ENCODE measurements at regions not wholly inside any gene's neighbourhood (a gene's known extent, or its start where the extent isn't known, plus 50 kb on each side); places are given as distances from the start of the nearest gene placed in this dataset.

DNA sequence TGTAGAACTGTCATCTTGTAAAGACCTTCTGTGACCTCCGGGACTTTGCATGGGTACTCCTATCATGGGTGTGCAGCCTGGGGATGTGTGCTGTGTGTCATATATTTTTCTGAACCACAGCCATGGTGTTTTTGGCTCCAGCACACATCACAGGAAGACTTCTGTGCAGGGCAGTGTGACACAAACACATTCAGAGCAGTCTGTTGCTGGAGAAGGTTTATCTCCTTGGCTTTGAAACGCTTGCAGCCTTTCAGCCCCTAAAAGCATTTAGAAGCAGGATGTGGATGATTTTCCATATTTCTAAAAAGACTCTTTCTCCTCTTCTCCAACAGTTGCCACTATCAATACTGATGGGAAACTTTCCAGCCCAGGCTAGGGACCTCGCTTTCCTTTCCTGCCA lies 221.6 kb upstream of the FOXA2 start:
- no peaks in the 10 kb centered on the region for H3K36me3 Mint-ChIP-seq
- POLR2A ChIA-PET = no interaction called here
- no peaks in the 10 kb centered on the region for H3K4me1 Mint-ChIP-seq
- Histone ChIP-seq H3K9me3 (ENCODE audit: low read length) (no peaks in the 10 kb centered on the region), H3K27me3 (ENCODE audit: insufficient read depth, low read length, poor library complexity, severe bottlenecking) (no peaks in the 10 kb centered on the region), H3K4me3 (ENCODE audit: low read length) (no peak overlapping the region), H3K4me1 (ENCODE audit: insufficient read depth, low read length) (no peaks in the 10 kb centered on the region), H3K27ac (ENCODE audit: low read depth, low read length) (no peak overlapping the region), H3K36me3 (ENCODE audit: insufficient read depth, low read length) (no peaks in the 10 kb centered on the region)
- peaks cover 0 to 15% (median 2%) of the 10 kb centered on the region in 5 donors for H3K9me3 Mint-ChIP-seq
- H3K27ac Mint-ChIP-seq = no peak overlapping the region
- DNase-seq = no peak
- CTCF ChIA-PET = no interaction called here
- no peak overlapping the region for H3K4me3 Mint-ChIP-seq
- peaks cover 0 to 1% of the 10 kb centered on the region in 2 donors for H3K27me3 Mint-ChIP-seq

DNA sequence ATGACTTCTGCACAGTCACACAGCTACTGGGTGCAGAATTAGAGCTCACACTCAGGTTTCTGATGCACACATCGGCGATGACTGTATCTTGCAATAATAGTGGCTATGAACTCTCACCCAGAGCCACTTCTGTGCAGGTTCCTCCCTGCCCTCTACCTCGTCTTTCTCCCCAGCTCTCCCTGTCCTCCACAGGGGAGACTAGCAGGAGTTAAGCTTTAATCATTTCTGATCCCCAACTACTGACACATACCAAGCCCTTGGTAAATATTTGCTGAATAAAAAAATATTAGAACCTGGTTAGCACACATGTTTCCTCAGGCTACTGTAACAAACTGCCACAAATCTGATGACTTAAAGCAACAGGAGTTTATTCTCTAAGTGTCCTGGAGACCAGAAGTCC lies 222.7 kb upstream of the FOXA2 start:
- CTCF ChIA-PET = no interaction called here
- no peak overlapping the region for H3K27ac Mint-ChIP-seq

DNA sequence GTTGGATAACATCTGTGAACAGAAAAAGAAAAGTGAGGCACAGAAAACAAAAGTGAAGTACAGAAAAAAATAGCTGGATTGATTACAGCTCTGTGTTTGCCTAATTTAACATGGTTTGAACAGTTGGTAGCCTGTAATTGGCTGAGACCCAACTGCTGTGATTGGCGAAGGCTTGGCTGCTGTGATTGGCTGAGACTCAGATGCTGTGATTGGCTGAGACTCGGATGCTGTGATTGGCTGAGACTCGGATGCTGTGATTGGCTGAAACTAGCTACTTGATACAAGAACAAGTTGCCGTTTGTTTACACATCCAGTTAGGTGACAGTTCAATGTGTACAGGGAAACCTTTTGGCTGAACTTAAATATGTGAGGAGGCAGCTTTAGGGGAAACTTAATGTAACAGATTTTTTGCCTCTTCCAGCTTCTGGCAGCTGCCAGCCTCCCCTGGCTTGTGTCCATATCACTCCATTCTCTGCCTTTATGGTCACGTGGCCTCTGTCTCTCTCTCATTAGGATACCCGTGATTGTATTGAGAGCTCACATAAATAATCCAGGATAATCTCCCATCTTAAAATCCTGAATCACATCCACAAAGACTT lies 223.4 kb upstream of the FOXA2 start:
- ChIA-PET POLR2A (no interaction called here), CTCF (no interaction called here)
- Histone ChIP-seq H3K4me3 (ENCODE audit: low read length) (no peak overlapping the region), H3K27me3 (ENCODE audit: insufficient read depth, low read length, poor library complexity, severe bottlenecking) (no peaks in the 10 kb centered on the region), H3K9me3 (ENCODE audit: low read length) (no peaks in the 10 kb centered on the region), H3K27ac (ENCODE audit: low read depth, low read length) (no peak overlapping the region), H3K4me1 (ENCODE audit: insufficient read depth, low read length) (no peaks in the 10 kb centered on the region), H3K36me3 (ENCODE audit: insufficient read depth, low read length) (no peaks in the 10 kb centered on the region)
- H3K27ac Mint-ChIP-seq = no peak overlapping the region
- peaks cover 0 to 1% of the 10 kb centered on the region in 2 donors for H3K27me3 Mint-ChIP-seq
- H3K4me3 Mint-ChIP-seq = no peak overlapping the region
- no peak for DNase-seq
- H3K9me3 Mint-ChIP-seq = peaks cover 0 to 15% (median 2%) of the 10 kb centered on the region in 5 donors
- H3K36me3 Mint-ChIP-seq = no peaks in the 10 kb centered on the region
- no peaks in the 10 kb centered on the region for H3K4me1 Mint-ChIP-seq

More for the DNA sequence above, 222.7 kb upstream of the FOXA2 start:
- no peak for DNase-seq
- Histone ChIP-seq H3K9me3 (ENCODE audit: low read length) (no peaks in the 10 kb centered on the region), H3K4me1 (ENCODE audit: insufficient read depth, low read length) (no peaks in the 10 kb centered on the region), H3K4me3 (ENCODE audit: low read length) (no peak overlapping the region), H3K27ac (ENCODE audit: low read depth, low read length) (no peak overlapping the region), H3K36me3 (ENCODE audit: insufficient read depth, low read length) (no peaks in the 10 kb centered on the region), H3K27me3 (ENCODE audit: insufficient read depth, low read length, poor library complexity, severe bottlenecking) (no peaks in the 10 kb centered on the region)
- no peaks in the 10 kb centered on the region for H3K36me3 Mint-ChIP-seq
- POLR2A ChIA-PET = no interaction called here
- H3K4me1 Mint-ChIP-seq = no peaks in the 10 kb centered on the region
- peaks cover 0 to 15% (median 2%) of the 10 kb centered on the region in 5 donors for H3K9me3 Mint-ChIP-seq
- no peak overlapping the region for H3K4me3 Mint-ChIP-seq
- H3K27me3 Mint-ChIP-seq = peaks cover 0 to 1% of the 10 kb centered on the region in 2 donors

DNA sequence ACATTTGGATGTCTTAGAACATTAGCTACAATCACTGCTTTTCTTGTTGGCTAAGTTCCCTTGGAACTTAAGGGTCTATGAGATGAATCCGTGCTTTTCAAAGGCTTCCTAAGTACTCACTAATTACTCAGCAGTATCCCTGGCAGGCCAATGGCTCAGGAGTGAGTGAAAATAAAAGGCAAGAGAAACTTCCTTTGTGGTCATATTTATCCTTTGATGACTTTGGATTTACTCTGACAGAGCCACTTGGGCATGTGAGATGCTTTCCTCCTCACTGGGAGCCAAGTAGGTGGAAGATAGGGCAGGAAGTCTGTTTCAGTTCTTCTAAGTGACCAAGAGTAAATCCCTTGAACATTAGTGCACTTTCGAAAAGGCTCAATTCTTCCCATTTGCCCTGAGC lies 224.3 kb upstream of the FOXA2 start:
- no peak overlapping the region for H3K27ac Mint-ChIP-seq
- H3K36me3 Mint-ChIP-seq = no peaks in the 10 kb centered on the region
- H3K27me3 ChIP-seq (ENCODE audit: insufficient read depth, low read length, poor library complexity, severe bottlenecking) = no peaks in the 10 kb centered on the region
- CTCF ChIA-PET = no interaction called here
- H3K9me3 Mint-ChIP-seq = peaks cover 0 to 15% (median 2%) of the 10 kb centered on the region in 5 donors
- no peaks in the 10 kb centered on the region for H3K36me3 ChIP-seq (ENCODE audit: insufficient read depth, low read length)
- H3K4me3 ChIP-seq (ENCODE audit: low read length) = no peak overlapping the region
- peaks cover 0 to 1% of the 10 kb centered on the region in 2 donors for H3K27me3 Mint-ChIP-seq
- no peak overlapping the region for H3K4me3 Mint-ChIP-seq
- POLR2A ChIA-PET = no interaction called here
- DNase-seq = no peak
- no peaks in the 10 kb centered on the region for H3K9me3 ChIP-seq (ENCODE audit: low read length)
- H3K27ac ChIP-seq (ENCODE audit: low read depth, low read length) = no peak overlapping the region
- no peaks in the 10 kb centered on the region for H3K4me1 Mint-ChIP-seq
- no peaks in the 10 kb centered on the region for H3K4me1 ChIP-seq (ENCODE audit: insufficient read depth, low read length)

DNA sequence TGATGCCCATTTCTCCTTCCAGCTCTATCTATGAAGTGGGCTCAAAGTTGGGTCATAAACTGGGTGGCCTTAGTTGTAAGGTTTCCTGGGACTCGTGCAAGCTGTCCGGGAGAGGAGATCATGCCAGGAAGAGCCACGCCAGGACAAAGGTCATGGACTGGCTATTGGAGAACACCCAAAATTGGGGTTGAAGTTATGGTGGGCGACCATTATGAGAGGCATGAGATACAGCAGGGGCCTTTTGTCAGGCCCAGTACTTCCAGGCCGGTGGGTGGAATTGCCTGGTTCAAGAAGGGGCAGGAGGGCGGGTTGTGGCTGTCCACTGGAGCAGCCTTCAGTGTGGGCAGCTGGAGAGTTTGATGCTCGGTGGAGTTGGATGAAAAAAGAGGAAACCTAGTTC lies 225.1 kb upstream of the SSTR4 start:
- H3K9me3 Mint-ChIP-seq = peaks cover 0 to 15% (median 1%) of the 10 kb centered on the region in 5 donors
- no peak overlapping the region for H3K4me3 Mint-ChIP-seq
- Histone ChIP-seq H3K9me3 (ENCODE audit: low read length) (no peaks in the 10 kb centered on the region), H3K36me3 (ENCODE audit: insufficient read depth, low read length) (no peaks in the 10 kb centered on the region), H3K27ac (ENCODE audit: low read depth, low read length) (no peak overlapping the region), H3K27me3 (ENCODE audit: insufficient read depth, low read length, poor library complexity, severe bottlenecking) (no peaks in the 10 kb centered on the region), H3K4me3 (ENCODE audit: low read length) (no peak overlapping the region), H3K4me1 (ENCODE audit: insufficient read depth, low read length) (no peaks in the 10 kb centered on the region)
- H3K36me3 Mint-ChIP-seq = no peaks in the 10 kb centered on the region
- DNase-seq = no peak
- ChIA-PET CTCF (no interaction called here), POLR2A (no interaction called here)
- H3K27ac Mint-ChIP-seq = no peak overlapping the region
- peaks cover 0 to 1% of the 10 kb centered on the region in 2 donors for H3K27me3 Mint-ChIP-seq
- no peaks in the 10 kb centered on the region for H3K4me1 Mint-ChIP-seq

DNA sequence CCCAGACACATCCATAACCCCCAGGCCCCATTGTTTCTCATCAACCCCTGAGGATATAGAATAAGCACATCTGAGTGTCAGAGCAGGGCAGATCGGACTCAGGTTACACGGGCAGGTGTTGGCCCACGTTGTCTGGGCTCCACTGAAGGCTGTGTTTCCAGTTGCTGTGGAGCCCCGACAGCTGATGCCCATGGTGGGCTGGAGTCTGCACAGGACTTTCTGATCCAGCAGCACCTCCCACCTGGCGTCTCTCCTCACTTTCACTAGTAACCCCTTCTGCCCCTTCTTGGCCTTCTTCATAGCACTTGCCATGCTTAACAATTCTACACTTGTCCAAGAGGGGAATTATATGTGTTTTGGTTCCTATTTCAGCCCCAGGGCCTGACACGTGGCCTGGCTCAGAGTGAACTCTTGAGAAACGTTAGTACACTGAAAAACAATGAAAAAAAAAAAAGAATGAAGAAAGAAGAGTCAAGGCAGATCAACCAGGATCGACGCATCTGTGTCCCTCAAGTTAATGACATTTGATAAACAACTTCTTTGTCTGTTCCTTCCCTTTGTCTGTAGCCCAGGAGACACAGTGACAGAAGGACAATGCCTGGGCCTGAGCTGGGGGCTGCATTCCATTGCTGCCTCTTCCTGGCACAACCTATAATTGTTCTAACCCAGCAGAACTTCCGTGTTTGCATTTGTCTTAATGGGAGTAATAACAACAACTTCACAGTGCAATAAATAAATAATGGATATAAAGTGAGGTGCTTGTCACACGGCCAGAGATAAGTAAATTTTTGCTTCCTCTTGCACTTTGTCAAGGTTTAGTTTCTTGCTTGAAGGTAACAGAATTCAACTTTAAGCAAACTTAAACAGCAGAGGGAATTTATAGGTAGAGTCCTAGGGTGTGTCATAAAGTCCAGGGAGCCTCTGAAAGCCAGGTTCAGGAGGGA lies 224.2 kb upstream of the SSTR4 start:
- no peaks in the 10 kb centered on the region for H3K27me3 Mint-ChIP-seq
- no peaks in the 10 kb centered on the region for H3K4me1 ChIP-seq (ENCODE audit: insufficient read depth, low read length)
- H3K27me3 ChIP-seq (ENCODE audit: insufficient read depth, low read length, poor library complexity, severe bottlenecking) = no peaks in the 10 kb centered on the region
- ChIA-PET CTCF (no interaction called here), POLR2A (no interaction called here)
- no peak overlapping the region for H3K27ac Mint-ChIP-seq
- H3K4me1 Mint-ChIP-seq = no peaks in the 10 kb centered on the region
- peaks cover 0 to 15% (median 0%) of the 10 kb centered on the region in 5 donors for H3K9me3 Mint-ChIP-seq
- H3K36me3 Mint-ChIP-seq = no peaks in the 10 kb centered on the region
- no peak overlapping the region for H3K27ac ChIP-seq (ENCODE audit: low read depth, low read length)
- H3K4me3 Mint-ChIP-seq = no peak overlapping the region
- no peaks in the 10 kb centered on the region for H3K36me3 ChIP-seq (ENCODE audit: insufficient read depth, low read length)
- no peak for DNase-seq
- no peaks in the 10 kb centered on the region for H3K9me3 ChIP-seq (ENCODE audit: low read length)
- H3K4me3 ChIP-seq (ENCODE audit: low read length) = no peak overlapping the region

DNA sequence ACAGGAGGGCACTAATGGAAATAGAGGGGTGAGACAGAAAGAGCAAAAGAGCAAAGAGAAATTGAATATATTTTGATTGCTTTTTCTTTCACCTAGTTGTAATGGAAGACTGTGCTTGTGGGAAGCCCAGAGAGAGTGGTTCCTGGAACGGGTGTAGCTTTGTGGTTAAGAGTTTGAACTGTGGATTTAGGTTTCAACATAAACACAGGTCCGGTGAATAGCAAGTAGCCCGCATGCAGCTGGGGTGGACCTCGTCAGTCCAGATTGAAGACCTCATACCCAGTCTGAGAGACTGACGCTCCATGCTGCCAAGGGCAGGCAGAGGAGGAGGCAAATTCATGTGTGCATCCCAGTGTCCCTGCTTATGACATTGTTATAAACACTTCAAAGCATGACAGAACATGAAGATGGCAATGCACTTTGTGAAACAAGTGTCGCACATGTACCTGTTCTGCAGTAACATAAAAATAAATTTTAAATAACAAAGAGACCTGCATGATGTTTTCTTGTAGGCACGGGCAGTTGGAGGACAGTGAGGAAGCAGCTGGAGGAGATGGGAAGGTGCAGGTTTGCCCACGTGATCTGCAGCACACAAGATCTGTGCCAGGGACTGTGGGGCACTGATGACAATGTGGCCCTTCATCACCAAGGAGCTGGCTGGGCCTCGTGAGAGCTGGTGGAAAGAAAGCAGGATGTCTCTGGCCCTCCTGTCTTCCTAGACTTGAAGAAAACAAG lies 220.5 kb upstream of the SSTR4 start:
- CTCF ChIA-PET = no interaction called here
- Histone ChIP-seq H3K9me3 (ENCODE audit: low read length) (no peaks in the 10 kb centered on the region), H3K4me3 (ENCODE audit: low read length) (no peak overlapping the region), H3K27me3 (ENCODE audit: insufficient read depth, low read length, poor library complexity, severe bottlenecking) (no peaks in the 10 kb centered on the region), H3K27ac (ENCODE audit: low read depth, low read length) (no peak overlapping the region), H3K4me1 (ENCODE audit: insufficient read depth, low read length) (no peaks in the 10 kb centered on the region), H3K36me3 (ENCODE audit: insufficient read depth, low read length) (no peaks in the 10 kb centered on the region)
- Mint-ChIP-seq H3K4me1 (no peaks in the 10 kb centered on the region), H3K36me3 (no peaks in the 10 kb centered on the region), H3K27ac (no peak overlapping the region), H3K4me3 (no peak overlapping the region), H3K9me3 (peaks cover 0 to 9% (median 2%) of the 10 kb centered on the region in 5 donors), H3K27me3 (no peaks in the 10 kb centered on the region)
- no peak for DNase-seq
- POLR2A ChIA-PET = no interaction called here

DNA sequence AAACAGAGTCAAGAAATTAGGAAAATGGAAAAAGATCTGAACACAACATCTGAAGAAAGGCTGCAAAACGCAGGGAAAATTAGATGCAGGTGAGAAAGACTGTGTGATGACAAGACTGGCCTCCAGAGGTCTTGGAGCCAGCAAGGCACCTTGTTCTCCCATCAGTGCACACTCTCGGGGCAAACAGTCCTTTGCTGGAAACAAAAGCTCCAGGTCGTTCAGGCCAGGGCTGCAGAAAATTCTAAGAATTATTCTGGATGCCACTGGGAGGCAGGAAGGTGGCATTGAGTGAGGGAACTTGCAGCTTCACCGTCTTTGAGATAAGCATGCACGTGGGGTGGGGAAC lies 219.9 kb upstream of the SSTR4 start:
- H3K9me3 ChIP-seq (ENCODE audit: low read length) = no peaks in the 10 kb centered on the region

More for the DNA sequence above, 219.9 kb upstream of the SSTR4 start:
- Mint-ChIP-seq H3K4me3 (no peak overlapping the region), H3K27me3 (no peaks in the 10 kb centered on the region), H3K9me3 (peaks cover 0 to 5% (median 2%) of the 10 kb centered on the region in 5 donors), H3K36me3 (no peaks in the 10 kb centered on the region), H3K4me1 (no peaks in the 10 kb centered on the region), H3K27ac (no peak overlapping the region)
- ChIA-PET POLR2A (no interaction called here), CTCF (no interaction called here)
- no peaks in the 10 kb centered on the region for H3K4me1 ChIP-seq (ENCODE audit: insufficient read depth, low read length)
- H3K4me3 ChIP-seq (ENCODE audit: low read length) = no peak overlapping the region
- DNase-seq = no peak
- H3K36me3 ChIP-seq (ENCODE audit: insufficient read depth, low read length) = no peaks in the 10 kb centered on the region
- H3K27ac ChIP-seq (ENCODE audit: low read depth, low read length) = no peak overlapping the region
- H3K27me3 ChIP-seq (ENCODE audit: insufficient read depth, low read length, poor library complexity, severe bottlenecking) = no peaks in the 10 kb centered on the region
